A673 (cell line): ENCODE measurements at regions not wholly inside any gene's neighbourhood (a gene's known extent, or its start where the extent isn't known, plus 50 kb on each side); places are given as distances from the start of the nearest gene placed in this dataset.

Experiments
- CTCF ChIP-seq: fragments of 300-800, 200-600 bp; sonication (generic); conservative IDR thresholded peaks from 2 replicates; pipeline ENCODE4 v1.5.1; 2017; ENCODE audit warnings: low read depth, mild to moderate bottlenecking, antibody characterized with exemption, low read length, moderate library complexity, mixed read lengths
- EZH2 ChIP-seq: fragments of 200-600 bp; sonication (generic); IDR thresholded peaks from 2 replicates; pipeline ENCODE4 v1.6.1; 2017; ENCODE audit warnings: borderline replicate concordance, low read depth, mild to moderate bottlenecking, mixed read lengths, antibody characterized with exemption, low read length; ENCODE audit not compliant: poor library complexity, severe bottlenecking

GRCh38 chr2:20914087-20914486 lies 91.2 kb upstream of the LDAH start:
- TF ChIP-seq CTCF (no peak), EZH2 (no peak)
